SW480 (cell line): ENCODE measurements at regions not wholly inside any gene's neighbourhood (a gene's known extent, or its start where the extent isn't known, plus 50 kb on each side); places are given as distances from the start of the nearest gene placed in this dataset.

Source experiments
- DNase-seq: peaks from one replicate; pipeline ENCODE4 v3.0.0-alpha.2; 2016; ENCODE audit warnings: low spot score

GRCh38 chr10:130430852-130431704 lies 294.9 kb downstream of the GLRX3 start:
- DNase-seq, result no peak

- DNase-seq, result no peak
These were observed 296.1 kb downstream of the GLRX3 start for GRCh38 chr10:130432271-130432670.

DNA sequence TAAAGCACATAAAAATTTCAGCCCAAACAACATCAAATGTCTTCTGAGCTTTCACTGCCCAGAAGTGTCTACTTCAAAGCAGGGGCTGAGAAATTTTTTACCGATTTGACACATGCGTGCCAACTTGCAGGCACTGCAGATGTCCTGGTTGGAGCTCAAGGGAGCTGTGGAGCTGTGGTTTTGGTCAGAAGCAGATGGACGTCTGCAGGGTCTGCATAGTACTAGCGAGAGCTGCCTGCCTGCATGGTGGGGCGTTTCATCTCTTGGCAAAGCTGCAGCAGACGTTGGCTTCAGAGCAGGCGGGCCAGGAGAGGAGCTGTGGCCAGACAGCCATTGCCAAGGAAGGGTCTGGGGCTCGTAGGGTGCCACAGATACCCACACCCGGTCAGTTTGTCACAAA lies 296.7 kb downstream of the GLRX3 start:
- DNase-seq, result no peak

DNA sequence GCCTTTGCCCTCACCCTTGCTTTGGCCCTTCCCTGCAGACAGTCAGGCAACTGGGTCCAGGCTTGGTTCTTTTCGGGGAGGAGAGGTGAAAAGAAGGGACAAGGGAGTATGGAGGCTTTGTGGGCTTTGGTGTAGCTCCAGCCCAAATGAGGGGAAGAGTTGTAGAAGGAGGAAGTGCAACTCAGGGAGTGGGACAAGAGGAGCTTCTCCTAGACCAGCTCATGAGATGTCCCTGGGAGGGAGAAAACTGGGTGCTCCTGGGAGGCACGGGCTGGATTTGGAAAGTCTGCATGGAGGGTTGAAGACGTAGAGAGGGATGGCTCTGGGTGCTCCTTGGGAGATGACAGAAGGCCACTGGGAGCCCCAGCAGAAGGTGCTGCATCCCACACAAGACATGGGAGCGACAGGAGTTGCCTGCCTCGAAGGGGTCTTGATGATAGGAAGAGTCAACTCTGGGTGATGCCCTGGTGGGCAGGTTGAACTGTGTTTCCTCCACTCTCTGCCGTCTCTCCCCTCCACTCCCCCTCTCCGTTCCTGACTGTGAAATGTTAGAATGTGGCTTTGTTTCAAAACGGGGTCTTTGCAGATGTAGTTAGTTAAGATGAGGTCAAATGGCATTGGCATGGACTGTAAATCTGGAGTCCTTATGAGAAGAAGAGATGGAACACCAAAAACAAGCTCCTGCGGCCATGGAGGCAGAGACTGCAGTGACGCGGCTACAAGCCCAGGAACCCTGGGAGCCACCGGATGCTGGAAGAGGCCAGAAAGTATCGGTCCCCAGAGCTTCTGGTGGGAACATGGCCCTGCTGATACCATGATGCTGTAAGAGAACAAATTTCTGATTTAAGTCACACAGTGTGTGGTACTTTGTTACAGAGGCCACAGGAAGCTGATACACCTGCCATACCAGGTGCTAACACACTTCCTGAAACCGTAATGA lies 298.5 kb downstream of the GLRX3 start:
- DNase-seq, result no peak

- DNase-seq, result no peak
These were observed 299.8 kb downstream of the GLRX3 start for GRCh38 chr10:130435961-130436360.

DNA sequence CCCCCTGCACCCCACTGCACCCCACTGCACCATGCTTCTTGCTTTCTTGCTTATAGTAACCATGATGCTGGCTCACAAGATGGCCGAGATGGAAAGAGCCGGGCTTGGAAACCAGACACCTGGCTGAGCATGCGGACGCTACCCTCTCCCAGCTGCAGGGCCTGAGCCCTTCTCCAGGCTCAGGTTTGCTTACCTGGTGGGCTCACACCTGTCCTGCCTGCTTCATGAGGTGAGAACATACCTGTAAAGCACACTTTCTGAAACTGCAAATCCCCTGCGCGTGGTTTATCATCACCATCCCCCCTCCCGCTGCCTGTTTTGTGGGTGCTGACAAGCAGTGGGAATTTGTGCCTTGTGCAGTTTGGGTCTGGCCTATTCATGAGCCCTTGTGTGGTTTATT lies 302.7 kb downstream of the GLRX3 start:
- DNase-seq, result no peak

GRCh38 chr10:130439766-130440165 lies 303.6 kb downstream of the GLRX3 start:
- DNase-seq, result no peak

- DNase-seq, result no peak
These were observed 304.3 kb downstream of the GLRX3 start for GRCh38 chr10:130440494-130440893.

- DNase-seq, result no peak
These were observed 304.8 kb downstream of the GLRX3 start for GRCh38 chr10:130440971-130441370.

- DNase-seq, result no peak
These were observed 306.9 kb downstream of the GLRX3 start for GRCh38 chr10:130443066-130443465.

GRCh38 chr10:130453036-130453720 lies 317.0 kb downstream of the GLRX3 start:
- DNase-seq, result no peak

- no peak for DNase-seq
These were observed 317.7 kb downstream of the GLRX3 start for GRCh38 chr10:130453721-130454542.

DNA sequence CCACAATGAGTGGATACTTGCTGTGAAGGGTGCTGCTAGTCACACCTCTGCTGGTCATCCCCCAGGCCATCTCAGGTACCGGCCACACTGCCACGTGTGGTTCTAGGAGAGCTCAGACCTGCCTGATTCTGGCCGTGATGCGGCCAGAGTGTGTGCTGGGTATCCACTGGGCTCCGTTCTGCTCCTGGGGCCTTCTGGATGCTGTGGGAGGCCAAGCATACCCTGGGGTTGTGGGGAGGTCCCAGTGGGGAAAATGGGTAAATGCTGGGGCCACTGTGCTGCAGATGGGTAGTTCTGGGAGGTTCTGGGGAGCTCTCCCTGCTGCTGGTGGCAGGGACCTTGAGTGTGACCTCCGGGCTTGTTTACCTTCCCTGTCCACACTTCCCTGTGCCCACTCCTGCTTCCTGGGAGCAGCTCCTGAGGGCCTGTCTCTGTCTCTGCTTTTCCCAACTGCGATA lies 318.4 kb downstream of the GLRX3 start:
- DNase-seq, result no peak

DNA sequence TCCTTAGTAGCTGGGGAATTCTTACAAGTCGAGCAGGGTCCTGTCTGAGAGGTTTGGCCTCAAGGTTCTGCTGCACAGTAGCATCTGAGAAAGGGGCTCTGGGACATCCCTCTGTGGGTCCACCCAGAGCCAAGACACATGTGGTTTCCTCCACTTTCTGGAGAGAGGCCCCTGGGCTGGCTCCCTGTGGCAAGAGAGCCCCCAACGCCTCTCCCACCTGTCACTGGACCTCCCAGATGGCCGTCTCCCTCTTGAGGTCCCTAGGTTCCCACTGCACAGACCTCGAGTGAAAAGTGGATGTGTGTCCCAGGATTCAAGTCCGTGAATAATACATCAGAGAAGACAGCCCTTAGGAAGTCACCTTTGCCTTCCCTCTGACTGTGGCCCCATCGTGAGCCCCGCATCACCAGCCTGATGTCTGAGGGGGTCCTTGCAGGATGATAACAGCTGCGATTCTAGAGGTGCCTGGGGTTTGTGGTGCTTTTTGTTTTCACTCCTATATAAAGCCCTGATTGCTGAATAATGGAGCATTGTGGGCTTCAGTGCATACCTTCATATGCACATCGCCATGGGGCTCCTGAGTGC lies 319.0 kb downstream of the GLRX3 start:
- no peak for DNase-seq

GRCh38 chr10:130455791-130456190 lies 319.6 kb downstream of the GLRX3 start:
- no peak for DNase-seq

DNA sequence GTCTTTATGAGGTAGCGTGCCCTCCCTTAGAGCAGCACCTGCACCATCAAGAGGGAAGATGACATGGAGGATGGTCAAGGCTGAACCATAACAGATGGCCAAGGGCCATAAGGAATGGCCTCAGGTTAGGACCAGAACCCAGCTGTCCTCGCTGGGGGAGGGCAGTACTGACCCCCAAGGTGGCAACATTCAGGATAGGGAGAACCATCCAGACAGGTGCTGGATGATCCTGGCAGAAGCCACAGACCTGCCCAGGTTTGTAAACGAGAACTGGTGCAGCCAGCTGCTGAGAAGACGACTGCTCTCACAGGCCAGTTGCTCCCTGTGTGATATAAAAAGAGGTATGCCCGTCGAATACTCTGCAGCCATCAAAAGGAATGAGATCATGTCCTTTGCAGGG lies 320.4 kb downstream of the GLRX3 start:
- no peak for DNase-seq

DNA sequence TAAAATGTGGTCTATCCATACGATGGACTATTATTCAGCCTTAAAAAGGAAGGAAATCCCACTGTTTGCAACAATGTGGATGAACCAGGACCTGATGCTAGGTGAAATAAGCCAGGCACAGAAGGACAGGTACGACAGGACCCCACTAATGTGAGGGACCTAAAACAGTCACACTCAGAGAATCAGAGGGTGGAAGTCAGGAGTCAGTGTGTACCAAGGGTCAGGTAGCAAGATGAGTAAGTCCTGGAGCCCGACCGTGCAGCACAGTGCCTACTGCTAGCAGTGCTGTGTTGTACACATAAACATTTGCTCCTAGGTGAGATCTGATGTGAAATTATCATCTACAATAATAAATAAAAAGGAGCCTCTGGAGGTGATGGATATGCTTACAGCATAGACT lies 322.3 kb downstream of the GLRX3 start:
- no peak for DNase-seq

- no peak for DNase-seq
These were observed 322.8 kb downstream of the GLRX3 start for GRCh38 chr10:130459011-130459410.

DNA sequence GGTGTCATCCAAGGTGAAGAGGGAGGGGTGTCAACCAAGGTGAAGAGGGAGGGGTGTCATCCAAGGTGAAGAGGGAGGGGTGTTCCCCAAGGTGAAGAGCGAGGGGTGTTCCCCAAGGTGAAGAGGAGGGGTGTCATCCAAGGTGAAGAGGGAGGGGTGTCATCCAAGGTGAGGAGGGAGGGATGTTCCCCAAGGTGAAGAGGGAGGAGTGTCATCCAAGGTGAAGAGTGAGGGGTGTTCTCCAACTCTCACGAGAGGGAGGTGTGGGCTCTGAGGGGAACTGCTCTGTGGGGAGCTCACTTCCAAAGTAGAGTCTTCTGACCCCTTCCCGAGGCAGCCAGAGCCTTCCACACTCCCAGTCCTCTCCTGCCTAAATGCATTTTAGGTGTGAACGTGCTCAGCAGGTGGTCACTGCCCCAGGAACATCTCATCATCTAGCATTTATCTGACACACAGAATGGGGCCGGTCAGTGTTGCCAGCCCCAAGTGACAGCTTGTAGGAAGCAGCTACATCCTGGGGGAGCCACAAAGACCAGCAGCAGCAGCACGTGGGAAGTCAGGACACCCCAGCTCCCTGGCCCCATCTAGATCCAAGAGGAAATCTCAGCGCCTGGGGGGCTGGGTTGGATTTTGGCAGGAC lies 323.8 kb downstream of the GLRX3 start:
- DNase-seq, result no peak

GRCh38 chr10:130461631-130462030 lies 325.4 kb downstream of the GLRX3 start:
- no peak for DNase-seq
